GM21737 (cell line): ENCODE measurements at regions not wholly inside any gene's neighbourhood (a gene's known extent, or its start where the extent isn't known, plus 50 kb on each side); places are given as distances from the start of the nearest gene placed in this dataset.

Experiments used
- ATAC-seq: cut with Tn5 transposase; IDR thresholded peaks from one replicate; pipeline ENCODE4 v1.9.1; 2021; ENCODE audit warnings: mild to moderate bottlenecking, moderate library complexity; ENCODE audit not compliant: unreplicated experiment

DNA sequence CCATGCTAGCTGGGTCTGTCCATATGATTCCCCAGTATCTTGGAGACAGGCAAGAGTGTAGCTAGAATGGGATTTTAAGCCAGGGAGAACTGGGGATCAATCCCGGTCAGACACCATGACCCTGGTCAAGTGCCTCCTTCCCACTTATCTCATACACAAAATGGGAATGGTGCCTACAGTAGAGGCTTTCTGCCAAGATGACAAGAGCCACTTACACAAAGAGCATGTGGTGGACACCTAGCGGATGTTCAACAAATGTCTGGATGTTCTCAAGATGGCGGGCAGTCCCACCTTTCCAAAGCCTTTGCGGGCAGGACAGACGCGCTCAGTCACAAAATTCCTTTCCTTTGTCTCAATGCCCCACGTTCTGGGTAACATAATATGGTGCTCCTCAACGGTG lies 57.3 kb downstream of the MAF start:
- ATAC-seq = no peak

DNA sequence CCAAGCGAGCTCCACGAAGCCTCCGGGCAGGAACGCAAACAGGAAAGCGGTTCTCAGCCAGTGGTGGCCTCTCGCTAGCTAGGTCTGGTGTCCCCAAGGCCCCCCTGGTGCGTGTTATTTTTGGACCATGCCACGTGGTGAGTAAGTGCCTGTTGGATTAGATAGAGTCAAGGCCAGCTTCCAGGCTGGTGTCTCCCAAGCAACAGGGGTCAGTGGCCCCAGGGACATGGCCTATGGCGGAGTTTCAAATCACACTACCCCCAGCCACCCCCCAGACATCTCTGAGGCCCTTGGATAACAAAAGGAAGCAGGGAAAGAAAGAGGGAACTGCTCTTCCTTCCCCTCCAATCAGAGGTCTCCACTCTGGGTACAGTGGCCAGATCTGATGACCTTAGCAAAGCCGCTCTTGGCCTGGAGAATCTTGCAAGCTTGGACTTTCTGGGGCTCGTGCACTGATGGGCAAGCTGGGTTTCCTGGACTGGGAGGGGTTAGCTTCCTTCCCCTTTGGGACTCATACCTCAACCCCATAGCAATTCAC lies 58.2 kb downstream of the MAF start:
- ATAC-seq = no peak

- ATAC-seq = no peak
Observed at GRCh38 chr16:79540825-79541595, 59.5 kb downstream of the MAF start.

DNA sequence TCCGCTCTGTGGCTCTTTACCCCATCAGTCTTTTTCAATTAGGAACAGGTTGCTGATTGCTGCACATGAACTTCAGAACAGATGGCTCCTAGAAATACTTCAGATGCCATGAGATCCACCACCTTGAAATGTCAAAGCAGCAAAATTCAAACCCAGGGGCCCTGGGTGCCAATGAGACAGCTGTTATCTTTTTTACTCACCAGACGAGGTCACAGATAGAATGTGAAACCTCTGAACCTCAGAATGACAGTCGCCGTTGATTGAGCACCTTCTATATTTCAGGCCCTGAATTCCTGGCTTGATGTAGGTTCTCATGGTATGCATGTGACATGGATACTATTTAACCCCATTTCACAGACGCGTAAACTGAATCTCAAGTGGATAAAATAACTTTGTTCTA lies 63.0 kb downstream of the MAF start:
- ATAC-seq = no peak

DNA sequence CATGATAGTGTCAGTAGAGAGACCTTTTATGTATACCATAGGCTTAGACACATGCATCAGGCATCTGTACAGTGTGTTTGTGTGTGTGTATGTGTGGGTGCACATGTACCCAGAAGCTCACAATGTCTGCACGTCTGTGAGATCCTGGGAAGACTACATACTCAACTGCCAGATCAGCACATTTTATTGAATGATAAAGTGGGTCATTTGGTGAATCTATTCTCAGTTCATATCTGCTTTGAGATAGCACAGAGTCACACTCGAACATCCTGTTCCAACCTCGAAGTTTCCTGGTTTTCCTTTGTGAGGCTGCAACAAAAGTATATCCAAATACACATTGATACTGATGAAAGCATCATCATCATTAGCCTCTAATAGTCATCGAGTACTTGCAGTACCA lies 63.6 kb downstream of the MAF start:
- ATAC-seq = no peak

- no peak for ATAC-seq
Observed at GRCh38 chr16:79535130-79535529, 65.4 kb downstream of the MAF start.

- no peak for ATAC-seq
Observed at GRCh38 chr16:79534143-79534542, 66.4 kb downstream of the MAF start.

DNA sequence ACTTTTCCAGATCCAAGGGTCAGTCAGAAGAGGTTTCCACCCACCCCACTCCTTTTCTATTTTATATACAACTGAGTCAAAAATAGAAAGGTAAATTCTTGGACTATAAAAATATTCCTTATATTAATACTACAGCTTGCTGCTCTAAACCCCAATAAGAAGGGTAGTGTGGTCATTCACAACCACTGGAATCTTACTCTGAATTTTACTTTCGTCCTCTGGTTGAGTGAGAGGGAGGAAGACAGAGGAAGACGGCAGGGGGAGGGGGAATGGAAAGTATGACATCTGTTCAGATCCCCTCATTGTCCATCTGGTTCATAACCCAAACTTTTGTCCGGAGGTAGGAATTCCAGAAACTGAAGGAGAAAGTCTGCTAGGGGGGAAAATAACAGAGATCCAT lies 67.2 kb downstream of the MAF start:
- no peak for ATAC-seq

DNA sequence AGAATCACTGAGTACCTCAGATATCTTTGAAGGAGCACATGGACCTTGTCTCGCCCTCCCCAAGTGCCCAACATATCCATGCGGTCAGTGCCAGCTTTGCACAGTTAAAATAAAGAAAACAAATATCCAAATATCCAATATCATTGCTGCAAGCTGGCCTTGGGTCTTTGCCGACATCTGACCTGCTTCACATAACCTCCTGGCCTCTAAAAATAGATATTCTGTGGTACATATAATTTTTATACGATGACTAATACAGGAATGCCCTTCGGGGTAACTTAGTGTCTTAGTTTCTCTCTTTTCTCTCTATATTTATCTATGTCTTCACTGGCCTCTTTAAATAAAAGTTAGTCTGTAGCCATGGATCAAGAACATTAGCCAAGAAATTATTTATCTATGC lies 67.8 kb downstream of the MAF start:
- no peak for ATAC-seq

GRCh38 chr16:79532273-79532672 lies 68.3 kb downstream of the MAF start:
- no peak for ATAC-seq

- no peak for ATAC-seq
Observed at GRCh38 chr16:79528338-79528737, 72.2 kb downstream of the MAF start.

DNA sequence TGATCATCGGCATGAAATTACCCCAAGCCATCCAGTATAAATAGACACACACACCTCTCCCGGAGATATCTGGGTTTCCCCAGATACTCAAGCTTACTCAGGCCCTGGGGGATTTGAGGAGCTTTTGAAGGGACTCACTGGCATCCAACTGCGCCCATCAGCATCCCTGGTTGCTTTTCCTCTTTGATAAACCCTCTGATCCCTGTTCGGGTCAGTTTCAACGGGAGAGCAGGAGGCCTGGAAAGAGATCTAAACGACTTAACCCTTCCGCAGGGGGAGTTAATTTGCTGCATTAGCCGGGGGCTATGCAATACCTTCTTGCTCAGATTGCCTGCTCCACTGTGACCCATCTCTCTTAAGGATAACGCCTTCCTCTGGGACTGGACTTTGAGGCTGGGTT lies 76.6 kb downstream of the MAF start:
- ATAC-seq = no peak

GRCh38 chr16:79519448-79519847 lies 81.1 kb downstream of the MAF start:
- no peak for ATAC-seq

DNA sequence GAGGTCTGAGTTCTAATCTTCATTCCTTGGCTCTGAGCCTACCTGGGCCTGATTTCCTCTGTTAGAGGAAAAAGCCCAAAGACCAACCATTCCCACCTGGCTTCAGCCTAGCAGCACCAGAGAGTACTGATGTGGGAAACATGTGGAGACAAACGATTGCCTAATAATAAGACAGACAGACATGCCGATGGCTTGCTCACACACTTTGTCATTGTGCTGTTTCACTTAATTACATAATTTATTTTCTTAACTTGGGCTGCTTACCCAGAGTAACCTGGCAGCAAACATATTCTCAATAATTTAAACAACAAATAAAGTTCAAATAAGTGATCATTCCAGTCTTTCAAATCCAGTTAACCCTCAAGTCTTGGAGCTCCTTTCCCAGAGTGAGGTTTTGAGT lies 83.4 kb downstream of the MAF start:
- no peak for ATAC-seq

DNA sequence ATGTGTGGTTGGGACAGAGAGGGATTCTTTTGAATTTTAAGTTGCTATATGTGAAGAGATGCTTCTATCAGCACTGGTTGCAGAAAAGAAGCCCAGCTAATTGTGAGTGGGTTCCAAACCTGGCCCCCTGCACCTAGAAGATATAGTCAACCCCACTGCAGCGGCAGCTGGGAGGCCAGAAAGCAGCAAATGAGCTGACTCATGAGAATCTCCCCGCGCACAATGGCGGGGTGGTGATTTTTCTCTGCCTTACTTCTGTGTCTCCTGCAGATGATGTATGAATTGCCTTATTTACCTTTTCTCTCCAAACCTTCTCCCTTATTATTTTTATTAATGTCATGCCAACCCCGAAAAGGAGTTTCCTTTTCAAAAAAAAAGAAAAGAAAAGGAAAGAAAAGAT lies 89.7 kb downstream of the MAF start:
- ATAC-seq = no peak

GRCh38 chr16:79509906-79510305 lies 90.6 kb downstream of the MAF start:
- no peak for ATAC-seq

- no peak for ATAC-seq
Observed at GRCh38 chr16:79509211-79509631, 91.3 kb downstream of the MAF start.

DNA sequence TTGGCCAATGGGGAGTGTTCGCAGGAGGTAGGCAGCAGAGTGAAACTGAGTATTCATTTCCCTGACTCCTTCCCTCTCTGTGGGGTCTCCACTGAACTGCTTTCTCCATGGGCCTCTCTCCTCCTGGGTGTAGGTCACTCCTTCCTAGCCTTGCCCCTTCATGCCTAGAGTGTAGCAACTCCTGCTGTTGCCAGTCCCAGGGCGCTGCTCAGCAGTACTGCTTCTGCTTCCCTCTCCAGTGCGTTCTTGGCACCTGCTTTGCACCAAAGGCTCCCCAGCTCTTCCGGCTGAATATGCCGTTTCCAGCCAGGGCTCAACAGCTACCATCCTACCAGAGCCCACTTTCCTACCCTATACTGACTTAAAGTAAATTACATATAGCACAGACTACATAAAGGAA lies 92.2 kb downstream of the MAF start:
- ATAC-seq = no peak

DNA sequence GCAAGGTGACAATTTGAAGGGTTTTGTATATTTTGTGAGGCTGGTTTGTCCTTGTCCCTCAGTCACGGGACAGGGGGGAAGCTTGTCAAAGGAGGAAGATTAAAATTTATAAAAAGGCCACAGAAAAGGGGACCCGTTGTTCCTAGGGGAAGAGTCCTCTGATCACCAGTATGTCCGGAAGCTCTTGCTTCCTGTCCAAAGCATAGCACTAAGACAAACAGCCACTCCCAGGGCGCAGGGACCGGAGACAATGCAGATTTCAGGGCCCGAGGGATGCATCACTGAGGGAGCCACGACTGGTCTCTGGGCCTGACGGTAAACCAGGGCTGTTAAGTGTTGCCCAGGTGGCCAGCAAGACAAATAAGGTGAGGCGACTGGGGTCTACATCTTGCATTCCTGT lies 95.2 kb downstream of the MAF start:
- ATAC-seq = no peak

DNA sequence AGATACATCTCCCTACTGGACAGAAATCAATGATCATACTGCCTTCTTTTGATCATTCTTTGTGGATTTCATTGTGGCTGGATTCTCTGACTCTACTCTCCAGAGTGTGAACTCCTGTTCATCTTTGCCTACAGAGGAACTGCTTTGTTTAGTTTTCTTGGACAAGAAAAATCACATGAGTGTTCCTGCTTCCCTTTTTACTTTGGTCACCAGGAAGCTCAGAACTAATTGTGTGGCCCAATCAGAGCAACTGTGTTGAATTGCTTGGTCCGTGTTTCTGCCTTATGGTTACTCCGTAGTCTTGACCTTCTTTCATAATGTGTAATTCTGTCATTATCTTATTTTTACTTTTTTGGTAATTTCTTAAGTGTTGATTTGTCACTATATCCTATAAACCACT lies 97.0 kb downstream of the MAF start:
- ATAC-seq = no peak

- ATAC-seq = no peak
Observed at GRCh38 chr16:79501446-79501845, 99.1 kb downstream of the MAF start.

DNA sequence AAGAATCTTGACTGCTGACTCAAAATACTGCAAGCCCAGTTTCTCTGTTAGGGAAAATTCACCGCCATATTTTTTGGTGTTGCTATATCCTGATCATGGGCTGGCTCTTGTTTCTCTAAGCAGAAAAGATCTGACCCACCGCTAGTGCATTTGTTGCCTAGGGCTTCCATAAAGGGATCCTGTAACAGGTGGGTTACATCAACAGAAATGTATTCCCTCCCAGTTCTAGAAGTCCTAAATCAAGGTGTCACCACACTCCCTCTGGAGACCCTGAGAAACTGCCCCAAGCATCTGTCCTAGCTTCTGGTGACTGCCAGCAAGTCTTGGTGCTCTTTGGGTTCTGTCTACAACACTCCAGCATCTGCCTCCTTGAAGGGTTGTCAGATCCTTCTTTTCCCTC lies 99.7 kb downstream of the MAF start:
- ATAC-seq = no peak

DNA sequence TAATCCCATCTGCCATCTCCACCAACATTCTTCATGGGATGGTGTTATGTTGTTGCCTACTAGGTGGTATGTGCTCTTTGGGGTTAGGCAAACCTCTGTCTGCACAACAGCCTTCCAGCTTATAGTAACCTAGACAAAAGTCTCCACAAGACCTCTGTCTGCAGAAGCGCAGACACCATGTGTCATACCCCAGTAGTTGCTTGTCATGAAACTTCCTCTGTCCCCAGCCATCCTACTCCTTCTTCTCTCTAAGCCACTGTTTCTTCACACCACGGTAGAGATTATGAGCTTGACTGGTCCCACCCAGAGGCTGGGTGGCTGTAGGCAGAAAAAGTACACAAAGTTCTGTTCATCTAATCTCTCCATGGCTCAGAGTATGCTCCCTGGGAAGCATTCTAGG lies 100.3 kb downstream of the MAF start:
- no peak for ATAC-seq
